Breast epithelium (tissue), 3 donors: ENCODE measurements at regions not wholly inside any gene's neighbourhood (a gene's known extent, or its start where the extent isn't known, plus 50 kb on each side); places are given as distances from the start of the nearest gene placed in this dataset.

Experiments used
- POLR2A ChIP-seq: fragments of 450-650 bp; IDR thresholded peaks from one replicate; pipeline ENCODE4 v1.6.1; 2016; ENCODE audit warnings: antibody characterized with exemption, mild to moderate bottlenecking, moderate library complexity
- POLR2AphosphoS5 ChIP-seq, 3 donors: sonication (generic); formaldehyde crosslinking; IDR thresholded peaks; one replicate each; pipeline ENCODE4 v1.6.1; 2017; ENCODE audit warnings: antibody characterized with exemption in 3 of 3
- TF ChIP-seq, protein P1 (sequence below), 3 donors: fragments of 450-650 bp; IDR thresholded peaks; one replicate each; pipeline ENCODE4 v1.5.1; 2016 to 2017; ENCODE audit warnings: antibody characterized with exemption in 3 of 3, mild to moderate bottlenecking in 3 of 3, moderate library complexity in 3 of 3

DNA sequence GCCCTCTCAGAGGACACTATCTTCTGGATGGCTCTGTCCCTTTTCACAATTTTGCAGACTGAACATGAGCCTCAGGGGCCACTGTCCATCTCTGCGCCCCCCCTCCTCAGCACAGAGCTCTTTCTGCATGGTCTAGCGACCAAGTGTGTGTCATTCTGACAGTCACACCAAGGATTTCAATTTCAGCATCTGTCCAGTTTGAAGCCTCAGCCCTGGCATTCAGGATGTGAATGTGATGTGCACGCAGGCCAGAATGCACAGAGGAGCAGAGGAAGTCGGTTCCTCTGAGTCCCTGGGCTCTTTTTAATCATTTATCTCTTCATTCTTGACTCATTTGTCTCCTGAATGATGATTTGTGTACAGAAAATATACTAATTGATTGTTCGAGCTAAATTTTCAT lies 102.0 kb upstream of the PWP1 start:
- TF ChIP-seq, protein P1, sequence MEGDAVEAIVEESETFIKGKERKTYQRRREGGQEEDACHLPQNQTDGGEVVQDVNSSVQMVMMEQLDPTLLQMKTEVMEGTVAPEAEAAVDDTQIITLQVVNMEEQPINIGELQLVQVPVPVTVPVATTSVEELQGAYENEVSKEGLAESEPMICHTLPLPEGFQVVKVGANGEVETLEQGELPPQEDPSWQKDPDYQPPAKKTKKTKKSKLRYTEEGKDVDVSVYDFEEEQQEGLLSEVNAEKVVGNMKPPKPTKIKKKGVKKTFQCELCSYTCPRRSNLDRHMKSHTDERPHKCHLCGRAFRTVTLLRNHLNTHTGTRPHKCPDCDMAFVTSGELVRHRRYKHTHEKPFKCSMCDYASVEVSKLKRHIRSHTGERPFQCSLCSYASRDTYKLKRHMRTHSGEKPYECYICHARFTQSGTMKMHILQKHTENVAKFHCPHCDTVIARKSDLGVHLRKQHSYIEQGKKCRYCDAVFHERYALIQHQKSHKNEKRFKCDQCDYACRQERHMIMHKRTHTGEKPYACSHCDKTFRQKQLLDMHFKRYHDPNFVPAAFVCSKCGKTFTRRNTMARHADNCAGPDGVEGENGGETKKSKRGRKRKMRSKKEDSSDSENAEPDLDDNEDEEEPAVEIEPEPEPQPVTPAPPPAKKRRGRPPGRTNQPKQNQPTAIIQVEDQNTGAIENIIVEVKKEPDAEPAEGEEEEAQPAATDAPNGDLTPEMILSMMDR (IDR thresholded peaks at IDR 0.05), result no peak
- TF ChIP-seq POLR2A, result no peak
- TF ChIP-seq POLR2AphosphoS5 (IDR thresholded peaks at IDR 0.05), result no peak
